K562 (cell line): ENCODE measurements at regions not wholly inside any gene's neighbourhood (a gene's known extent, or its start where the extent isn't known, plus 50 kb on each side); places are given as distances from the start of the nearest gene placed in this dataset.

Experiments used
- ATAC-seq: fragments of 200-7000 bp; cut with Tn5 transposase; 3 replicates; pipeline ENCODE4 v1.9.1; 2020; ENCODE audit warnings: moderate library complexity
- BruUV-seq: library from RNA; stranded (reverse); fragments of 400-500 nt; replicated peaks from 2 replicates; lab custom pipeline; 2021; lab: Mats Ljungman, UMichigan
- CTCF ChIA-PET: fragments of 300-600 bp; formaldehyde crosslinking; extraction: SDS; loops from one replicate; lab custom pipeline; 2021; ENCODE audit warnings: low intra/inter-chr PET ratio; lab: Yijun Ruan, JAX
- POLR2A ChIA-PET: fragments of 300-600, 350-650 bp; sonication (Branson Sonifier 250); formaldehyde crosslinking; extraction: SDS; loops from one replicate; lab custom pipeline; 2021; ENCODE audit warnings: antibody characterized with exemption, inconsistent platforms; lab: Yijun Ruan, JAX
- DNase-seq, 4 experiments: peaks; one replicate each; pipeline versions ENCODE4 v3.0.0 to v3.0.0-alpha.2; 2011 to 2018; ENCODE audit warnings: low spot score in 3 of 4, mixed read lengths in 3 of 4; ENCODE audit errors: extremely low read depth in 1 of 4
- FAIRE-seq: peaks from 2 replicates; lab custom pipeline; 2011; peaks lifted over from hg19 to GRCh38; lab: Jason Lieb, UNC
- H2AFZ ChIP-seq: 2 replicates; pipeline ENCODE4 v1.6.0; 2011; ENCODE audit warnings: low read depth, low read length, control low read depth, inconsistent platforms
- H3K27ac ChIP-seq: fragments of 200-600 bp; 3 replicates; pipeline ENCODE4 v1.8.0; 2011; ENCODE audit warnings: low read depth, mild to moderate bottlenecking, control low read depth, inconsistent platforms, low read length, moderate library complexity, mixed read lengths; ENCODE audit errors: extremely low read depth
- H3K27me3 ChIP-seq, 2 experiments: fragments of 300-600 bp in 1 of 2; 2 replicates in 1 of 2; 3 replicates in 1 of 2; pipeline versions ENCODE4 v1.6.0 to v1.8.0; 2011; ENCODE audit warnings: inconsistent platforms in 2 of 2, low read length in 2 of 2, mild to moderate bottlenecking in 1 of 2, mixed read lengths in 1 of 2, moderate library complexity in 1 of 2; ENCODE audit not compliant: control insufficient read depth in 2 of 2, insufficient read depth in 2 of 2
- H3K36me3 ChIP-seq: fragments of 300-600 bp; 3 replicates; pipeline ENCODE4 v1.8.0; 2011; ENCODE audit warnings: mild to moderate bottlenecking, low read length, inconsistent platforms; ENCODE audit not compliant: control insufficient read depth, insufficient read depth
- H3K4me1 ChIP-seq, 2 experiments: fragments of 200-600 bp in 1 of 2; replicated peaks in 1 of 2; 2 replicates in 1 of 2; 3 replicates in 1 of 2; pipeline versions ENCODE4 v1.5.1 to v1.8.0; 2011; ENCODE audit warnings: inconsistent platforms in 2 of 2, low read length in 2 of 2, mild to moderate bottlenecking in 1 of 2, mixed read lengths in 1 of 2, moderate library complexity in 1 of 2; ENCODE audit not compliant: control insufficient read depth in 2 of 2, insufficient read depth in 2 of 2
- H3K4me2 ChIP-seq: 2 replicates; pipeline ENCODE4 v1.6.1; 2011; ENCODE audit warnings: low read length, control low read depth, inconsistent platforms, mixed read lengths; ENCODE audit not compliant: insufficient read depth
- H3K4me3 ChIP-seq: fragments of 200-600 bp; sonication (generic), shearing (Covaris generic); 2 replicates; pipeline ENCODE4 v1.5.1; 2016; ENCODE audit warnings: control low read depth, inconsistent platforms
- H3K79me2 ChIP-seq: fragments of 200-600 bp; 3 replicates; pipeline ENCODE4 v1.8.0; 2011; ENCODE audit warnings: low read length, inconsistent platforms; ENCODE audit not compliant: control insufficient read depth, insufficient read depth
- H3K9ac ChIP-seq, 2 experiments: 2 replicates each; pipeline versions ENCODE4 v1.6.0 to v1.6.1; 2011; ENCODE audit warnings: low read depth in 2 of 2, low read length in 2 of 2, control low read depth in 1 of 2, inconsistent platforms in 1 of 2, mild to moderate bottlenecking in 1 of 2, mixed read lengths in 1 of 2; ENCODE audit not compliant: insufficient read depth in 1 of 2
- H3K9me1 ChIP-seq: one replicate; pipeline ENCODE4 v1.6.0; 2011; ENCODE audit warnings: inconsistent platforms, mild to moderate bottlenecking, low read length, moderate library complexity; ENCODE audit not compliant: control insufficient read depth, insufficient read depth
- H3K9me3 ChIP-seq: replicated peaks from 2 replicates; pipeline ENCODE4 v1.5.1; 2011; ENCODE audit warnings: low read depth, low read length, inconsistent platforms; ENCODE audit not compliant: control insufficient read depth, insufficient read depth
- H4K20me1 ChIP-seq: replicated peaks from 2 replicates; pipeline ENCODE4 v1.6.1; 2011; ENCODE audit warnings: low read length, inconsistent platforms, mixed read lengths; ENCODE audit not compliant: control insufficient read depth, insufficient read depth
- ARHGAP35 ChIP-seq: fragments of 450-650 bp; IDR thresholded peaks from 2 replicates; pipeline ENCODE4 v1.6.1; 2018; ENCODE audit not compliant: partially characterized antibody
- CHD1 ChIP-seq: fragments of 200-600 bp; sonication (generic); IDR thresholded peaks from one replicate; pipeline ENCODE4 v1.6.1; 2012; ENCODE audit warnings: mild to moderate bottlenecking, moderate library complexity, low read length, inconsistent platforms
- EHMT2 ChIP-seq: fragments of 450-650 bp; IDR thresholded peaks from 2 replicates; pipeline ENCODE4 v1.6.1; 2018; ENCODE audit warnings: antibody characterized with exemption
- EZH2 ChIP-seq: IDR thresholded peaks from 2 replicates; pipeline ENCODE4 v1.6.1; 2012; ENCODE audit warnings: low read depth, mild to moderate bottlenecking, inconsistent platforms, low read length, borderline replicate concordance
- HES1 ChIP-seq: fragments of 450-650 bp; IDR thresholded peaks from 2 replicates; pipeline ENCODE4 v1.6.1; 2016; ENCODE audit warnings: low read depth, mild to moderate bottlenecking, moderate library complexity
- KLF10 ChIP-seq: fragments of 250-450 bp; sonication (Bioruptor Pico); IDR thresholded peaks from 2 replicates; pipeline ENCODE4 v1.6.1; 2021; ENCODE audit warnings: matching md5 sums
- MEIS2 ChIP-seq: fragments of 450-650 bp; IDR thresholded peaks from 2 replicates; pipeline ENCODE4 v1.6.1; 2014; ENCODE audit warnings: mild to moderate bottlenecking; ENCODE audit not compliant: partially characterized antibody
- NUFIP1 ChIP-seq: fragments of 450-650 bp; IDR thresholded peaks from 2 replicates; pipeline ENCODE4 v1.6.1; 2018; ENCODE audit not compliant: partially characterized antibody
- POLR2AphosphoS5 ChIP-seq: IDR thresholded peaks from 2 replicates; pipeline ENCODE4 v1.6.1; 2011; ENCODE audit warnings: mild to moderate bottlenecking, low read depth, low read length, moderate library complexity; ENCODE audit not compliant: control insufficient read depth, insufficient read depth
- RBM14 ChIP-seq: fragments of 200-400 bp; formaldehyde crosslinking; IDR thresholded peaks from 2 replicates; pipeline ENCODE4 v1.6.1; 2018; ENCODE audit warnings: low read depth, mild to moderate bottlenecking, low read length, moderate library complexity, borderline replicate concordance; ENCODE audit not compliant: insufficient read depth
- SAP30 ChIP-seq: fragments of 200-600 bp; sonication (generic); IDR thresholded peaks from 2 replicates; pipeline ENCODE4 v1.6.1; 2012; ENCODE audit warnings: borderline replicate concordance, low read depth, mild to moderate bottlenecking, moderate library complexity, low read length, control low read depth, inconsistent platforms; ENCODE audit not compliant: insufficient read depth, poor library complexity, severe bottlenecking
- XRCC5 ChIP-seq: fragments of 200-400 bp; formaldehyde crosslinking; IDR thresholded peaks from 2 replicates; pipeline ENCODE4 v1.6.1; 2017; ENCODE audit warnings: low read depth, mild to moderate bottlenecking, low read length
- YBX1 ChIP-seq: fragments of 450-650 bp; IDR thresholded peaks from 2 replicates; pipeline ENCODE4 v1.7.1; 2016; ENCODE audit warnings: mild to moderate bottlenecking
- ZKSCAN3 ChIP-seq: fragments of 250-450 bp; sonication (Bioruptor Pico); IDR thresholded peaks from 2 replicates; pipeline ENCODE4 v1.4.0; 2020
- ZNF12 ChIP-seq: sonication (generic); formaldehyde crosslinking; IDR thresholded peaks from 2 replicates; pipeline ENCODE4 v1.4.0; 2020; ENCODE audit warnings: mild to moderate bottlenecking, missing genetic modification reagents
- ZNF24 ChIP-seq: fragments of 450-650 bp; IDR thresholded peaks from 2 replicates; pipeline ENCODE4 v1.6.1; 2016
- ZNF444 ChIP-seq: fragments of 250-450 bp; sonication (Bioruptor Pico); IDR thresholded peaks from 2 replicates; pipeline ENCODE4 v1.4.0; 2020; ENCODE audit warnings: mild to moderate bottlenecking, moderate library complexity
- ZNF707 ChIP-seq: fragments of 250-450 bp; sonication (Bioruptor Pico); conservative IDR thresholded peaks from 2 replicates; pipeline ENCODE4 v1.8.0; 2022; ENCODE audit warnings: inconsistent platforms, mild to moderate bottlenecking, moderate library complexity
- WGBS: fragments of 100-300 bp; shearing (Covaris generic); methylation state at CpG from one replicate; pipeline ENCODE4 v1.1.6; 2016; ENCODE audit warnings: low coverage, mixed read lengths; ENCODE audit not compliant: insufficient coverage; ENCODE audit errors: missing lambda C conversion rate; 5-methylcytosine and 5-hydroxymethylcytosine counted together
- in situ Hi-C: fragments of 300-500 bp; cut with MboI; formaldehyde crosslinking; loops from 4 replicates; pipeline ENCODE4 v1.15.0; 2018; ENCODE audit warnings: inconsistent platforms, mixed read lengths
- intact Hi-C: fragments of 100-400 bp; cut with micrococcal nuclease; formaldehyde crosslinking; loops from 2 replicates; pipeline ENCODE4 v1.14.2; 2022
- TF ChIP-seq, protein P1 (sequence below): fragments of 450-650 bp; IDR thresholded peaks from 2 replicates; pipeline ENCODE4 v1.6.1; 2014; ENCODE audit warnings: low read depth, mild to moderate bottlenecking, moderate library complexity, borderline replicate concordance
- TF ChIP-seq, protein P2 (sequence below): fragments of 200-800 bp; sonication (Bioruptor generic); IDR thresholded peaks from 2 replicates; pipeline ENCODE4 v1.6.1; 2017; ENCODE audit warnings: missing genetic modification characterization, missing compliant biosample characterization

DNA sequence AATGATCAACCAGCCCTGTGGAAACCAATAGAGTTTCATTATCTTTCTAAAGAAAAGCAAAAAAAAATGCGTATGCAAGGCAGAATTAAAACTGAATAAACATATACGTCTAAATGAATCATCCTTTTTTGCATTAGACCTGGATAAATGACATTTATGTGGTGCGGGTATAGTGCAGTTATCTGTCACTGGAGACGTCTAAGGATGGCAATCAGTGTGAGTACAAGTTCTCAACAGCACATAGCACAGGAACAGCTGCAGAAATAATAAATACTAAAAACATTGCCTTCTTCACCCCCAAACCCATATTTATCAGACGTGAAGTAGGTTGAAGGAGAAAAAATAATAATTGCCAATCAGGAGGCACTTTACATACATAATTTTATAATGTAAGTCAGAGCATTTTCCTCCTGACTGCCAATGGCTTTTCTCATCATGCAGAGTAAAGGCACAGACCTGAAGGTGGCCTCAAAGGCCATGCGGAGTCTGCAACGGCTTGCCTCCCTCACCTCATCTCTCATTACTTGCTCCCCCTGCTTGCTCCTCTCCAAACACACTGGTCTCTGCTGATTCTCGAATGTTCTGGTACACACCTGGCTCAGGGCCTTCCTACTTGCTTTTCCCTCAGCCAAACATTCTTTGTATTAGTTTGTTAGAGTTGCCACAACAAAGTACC is 574.7 kb upstream of the PLXNA2 start:
- no peaks in the 10 kb centered on the region for H3K9me1 ChIP-seq
- FAIRE-seq (no peak), ATAC-seq (no peak), DNase-seq (no peak)
- CTCF ChIA-PET, result no interaction called here
- no peak overlapping the region for H3K4me2 ChIP-seq
- no peaks in the 10 kb centered on the region for H3K9me3 ChIP-seq
- H3K27ac ChIP-seq, result no peak overlapping the region
- no peak overlapping the region for H3K9ac ChIP-seq
- WGBS, result under 1% methylated on average over 8 of the region's 8 CpGs
- POLR2A ChIA-PET, result no interaction called here
- in situ Hi-C loops (no loop called here), intact Hi-C loops (no loop called here)
- no peaks in the 10 kb centered on the region for H3K79me2 ChIP-seq
- H3K4me3 ChIP-seq, result no peak overlapping the region
- H2AFZ ChIP-seq, result no peak overlapping the region
- H3K4me1 ChIP-seq, result no peaks in the 10 kb centered on the region
- no peaks in the 10 kb centered on the region for H3K27me3 ChIP-seq
- no peaks in the 10 kb centered on the region for H3K36me3 ChIP-seq
- H4K20me1 ChIP-seq, result no peaks in the 10 kb centered on the region
- TF ChIP-seq EZH2 (no peak), XRCC5 (no peak), KLF10 (CRISPR knock-in tag) (no peak), MEIS2 (no peak), SAP30 (no peak), POLR2AphosphoS5 (no peak), NUFIP1 (no peak), ZNF444 (CRISPR knock-in tag) (no peak), ZKSCAN3 (CRISPR knock-in tag) (no peak), HES1 (no peak), ARHGAP35 (no peak), CHD1 (no peak), EHMT2 (no peak), YBX1 (no peak), ZNF12 (CRISPR knock-in tag) (no peak), ZNF707 (CRISPR knock-in tag) (no peak), RBM14 (no peak), ZNF24 (no peak)
- TF ChIP-seq, protein P1, sequence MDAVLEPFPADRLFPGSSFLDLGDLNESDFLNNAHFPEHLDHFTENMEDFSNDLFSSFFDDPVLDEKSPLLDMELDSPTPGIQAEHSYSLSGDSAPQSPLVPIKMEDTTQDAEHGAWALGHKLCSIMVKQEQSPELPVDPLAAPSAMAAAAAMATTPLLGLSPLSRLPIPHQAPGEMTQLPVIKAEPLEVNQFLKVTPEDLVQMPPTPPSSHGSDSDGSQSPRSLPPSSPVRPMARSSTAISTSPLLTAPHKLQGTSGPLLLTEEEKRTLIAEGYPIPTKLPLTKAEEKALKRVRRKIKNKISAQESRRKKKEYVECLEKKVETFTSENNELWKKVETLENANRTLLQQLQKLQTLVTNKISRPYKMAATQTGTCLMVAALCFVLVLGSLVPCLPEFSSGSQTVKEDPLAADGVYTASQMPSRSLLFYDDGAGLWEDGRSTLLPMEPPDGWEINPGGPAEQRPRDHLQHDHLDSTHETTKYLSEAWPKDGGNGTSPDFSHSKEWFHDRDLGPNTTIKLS, result no peak
- TF ChIP-seq, protein P2, sequence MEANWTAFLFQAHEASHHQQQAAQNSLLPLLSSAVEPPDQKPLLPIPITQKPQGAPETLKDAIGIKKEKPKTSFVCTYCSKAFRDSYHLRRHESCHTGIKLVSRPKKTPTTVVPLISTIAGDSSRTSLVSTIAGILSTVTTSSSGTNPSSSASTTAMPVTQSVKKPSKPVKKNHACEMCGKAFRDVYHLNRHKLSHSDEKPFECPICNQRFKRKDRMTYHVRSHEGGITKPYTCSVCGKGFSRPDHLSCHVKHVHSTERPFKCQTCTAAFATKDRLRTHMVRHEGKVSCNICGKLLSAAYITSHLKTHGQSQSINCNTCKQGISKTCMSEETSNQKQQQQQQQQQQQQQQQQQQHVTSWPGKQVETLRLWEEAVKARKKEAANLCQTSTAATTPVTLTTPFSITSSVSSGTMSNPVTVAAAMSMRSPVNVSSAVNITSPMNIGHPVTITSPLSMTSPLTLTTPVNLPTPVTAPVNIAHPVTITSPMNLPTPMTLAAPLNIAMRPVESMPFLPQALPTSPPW (CRISPR knock-in tag), result no peak
- no TSS peak for BruUV-seq
